Kidney epithelial cell (primary cell): ENCODE measurements at regions not wholly inside any gene's neighbourhood (a gene's known extent, or its start where the extent isn't known, plus 50 kb on each side); places are given as distances from the start of the nearest gene placed in this dataset.

Experiments used
- DNase-seq: peaks from one replicate; pipeline ENCODE4 v3.0.0-alpha.2; 2010; ENCODE audit warnings: low read depth
- H3K27me3 ChIP-seq: 2 replicates; pipeline ENCODE4 v1.6.0; 2011; ENCODE audit warnings: low read length; ENCODE audit not compliant: control insufficient read depth, insufficient read depth
- H3K36me3 ChIP-seq: 2 replicates; pipeline ENCODE4 v1.5.1; 2011; ENCODE audit warnings: low read length; ENCODE audit not compliant: control insufficient read depth, insufficient read depth
- H3K4me3 ChIP-seq: 2 replicates; pipeline ENCODE4 v1.5.1; 2011; ENCODE audit warnings: low read depth, mild to moderate bottlenecking, control low read depth, low read length
- TF ChIP-seq, protein P1 (sequence below): IDR thresholded peaks from 2 replicates; pipeline ENCODE4 v1.5.1; 2011; ENCODE audit warnings: mild to moderate bottlenecking, moderate library complexity, low read length, control low read depth, inconsistent platforms; ENCODE audit not compliant: insufficient read depth, poor library complexity, severe bottlenecking

DNA sequence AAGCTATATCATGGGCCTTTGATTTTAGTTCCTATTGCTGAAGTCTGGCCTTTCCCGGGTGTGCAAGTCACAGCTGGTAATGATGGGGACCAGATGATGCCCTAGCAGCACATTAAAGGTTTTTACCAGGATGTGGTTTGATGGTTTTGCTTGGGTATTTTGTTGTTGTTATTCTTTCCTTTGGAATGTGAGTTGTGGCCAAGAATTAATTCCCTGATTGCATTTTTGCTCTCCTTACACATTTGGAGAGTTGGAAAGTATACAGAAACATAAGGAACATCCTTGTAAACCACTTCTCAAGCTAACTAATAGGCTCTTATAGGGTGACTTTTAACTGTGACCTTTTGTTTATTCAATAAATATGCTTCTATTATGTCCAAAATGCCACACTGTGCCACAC lies 154.1 kb upstream of the MMADHC start:
- peak; percentile 76 for DNase-seq
- TF ChIP-seq, protein P1, sequence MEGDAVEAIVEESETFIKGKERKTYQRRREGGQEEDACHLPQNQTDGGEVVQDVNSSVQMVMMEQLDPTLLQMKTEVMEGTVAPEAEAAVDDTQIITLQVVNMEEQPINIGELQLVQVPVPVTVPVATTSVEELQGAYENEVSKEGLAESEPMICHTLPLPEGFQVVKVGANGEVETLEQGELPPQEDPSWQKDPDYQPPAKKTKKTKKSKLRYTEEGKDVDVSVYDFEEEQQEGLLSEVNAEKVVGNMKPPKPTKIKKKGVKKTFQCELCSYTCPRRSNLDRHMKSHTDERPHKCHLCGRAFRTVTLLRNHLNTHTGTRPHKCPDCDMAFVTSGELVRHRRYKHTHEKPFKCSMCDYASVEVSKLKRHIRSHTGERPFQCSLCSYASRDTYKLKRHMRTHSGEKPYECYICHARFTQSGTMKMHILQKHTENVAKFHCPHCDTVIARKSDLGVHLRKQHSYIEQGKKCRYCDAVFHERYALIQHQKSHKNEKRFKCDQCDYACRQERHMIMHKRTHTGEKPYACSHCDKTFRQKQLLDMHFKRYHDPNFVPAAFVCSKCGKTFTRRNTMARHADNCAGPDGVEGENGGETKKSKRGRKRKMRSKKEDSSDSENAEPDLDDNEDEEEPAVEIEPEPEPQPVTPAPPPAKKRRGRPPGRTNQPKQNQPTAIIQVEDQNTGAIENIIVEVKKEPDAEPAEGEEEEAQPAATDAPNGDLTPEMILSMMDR, result no peak
- H3K27me3 ChIP-seq, result no peaks in the 10 kb centered on the region
- no peak overlapping the region for H3K4me3 ChIP-seq
- H3K36me3 ChIP-seq, result no peaks in the 10 kb centered on the region

DNA sequence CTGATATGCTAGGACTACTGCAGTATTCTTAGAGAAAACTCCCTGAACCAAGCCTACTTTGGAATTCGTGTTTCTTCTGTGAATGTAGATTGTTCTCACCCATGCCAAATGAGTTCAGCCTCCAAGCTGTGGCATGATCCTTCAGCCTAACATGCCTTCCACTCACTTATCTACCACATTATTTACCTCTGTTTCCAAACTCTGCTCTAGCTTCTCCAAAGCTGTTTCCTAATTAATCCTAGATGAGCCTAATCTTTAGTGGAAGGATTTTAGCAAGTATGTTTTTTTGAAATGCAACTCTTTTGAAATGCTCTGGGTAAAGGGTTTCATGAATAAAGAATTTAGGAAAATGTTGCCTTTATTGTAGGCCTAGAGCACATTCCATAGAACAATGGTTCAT lies 152.9 kb upstream of the MMADHC start:
- no peak for DNase-seq
- TF ChIP-seq, protein P1, result no peak
- H3K27me3 ChIP-seq, result no peaks in the 10 kb centered on the region
- H3K4me3 ChIP-seq, result no peak overlapping the region
- no peaks in the 10 kb centered on the region for H3K36me3 ChIP-seq

DNA sequence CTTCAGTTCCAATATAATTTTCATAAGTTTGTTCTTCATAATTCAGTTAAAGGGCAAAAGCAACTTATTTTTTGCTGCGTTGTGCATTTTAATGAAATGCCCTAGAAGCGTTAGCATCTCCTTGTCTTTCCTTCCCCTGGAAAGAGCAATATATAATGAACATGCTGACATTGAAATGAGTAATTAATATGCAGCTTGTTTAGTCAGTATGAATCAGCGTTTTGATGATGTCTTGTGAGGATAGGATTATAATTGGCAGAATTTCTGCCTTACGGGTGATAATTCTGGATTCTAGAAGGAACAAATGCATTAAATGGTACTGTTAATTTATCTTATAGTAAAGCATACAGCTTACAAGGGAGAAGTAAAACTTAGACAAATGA lies 152.3 kb upstream of the MMADHC start:
- TF ChIP-seq, protein P1, result no peak
- H3K36me3 ChIP-seq, result no peaks in the 10 kb centered on the region
- no peaks in the 10 kb centered on the region for H3K27me3 ChIP-seq
- DNase-seq, result no peak
- H3K4me3 ChIP-seq, result no peak overlapping the region

- H3K36me3 ChIP-seq, result no peaks in the 10 kb centered on the region
- no peaks in the 10 kb centered on the region for H3K27me3 ChIP-seq
- H3K4me3 ChIP-seq, result no peak overlapping the region
- no peak for DNase-seq
- TF ChIP-seq, protein P1, result no peak
Observed at GRCh38 chr2:149739171-149739882, 151.8 kb upstream of the MMADHC start.

DNA sequence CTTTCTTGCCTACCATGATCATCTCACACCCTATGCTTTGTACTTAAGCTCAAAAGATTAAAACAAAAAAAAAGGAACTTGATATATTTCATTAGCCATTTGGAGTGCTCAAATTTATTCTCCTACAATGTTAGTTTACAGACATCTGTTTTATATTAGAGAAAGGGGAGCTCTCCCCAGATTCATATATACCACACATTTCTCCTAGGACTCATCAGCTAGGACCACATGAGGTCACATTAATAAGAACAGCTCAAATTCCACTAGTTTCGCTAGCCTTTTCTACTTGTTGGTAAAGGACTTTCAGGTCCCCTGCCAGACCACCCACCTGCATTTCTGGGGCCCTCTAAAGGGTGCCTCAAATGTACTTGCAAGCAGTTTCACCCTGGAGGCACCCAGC lies 151.2 kb upstream of the MMADHC start:
- Histone ChIP-seq H3K4me3 (no peak overlapping the region), H3K36me3 (no peaks in the 10 kb centered on the region), H3K27me3 (no peaks in the 10 kb centered on the region)
- DNase-seq, result no peak
- TF ChIP-seq, protein P1, result no peak

- no peak overlapping the region for H3K4me3 ChIP-seq
- no peaks in the 10 kb centered on the region for H3K27me3 ChIP-seq
- no peak for DNase-seq
- H3K36me3 ChIP-seq, result no peaks in the 10 kb centered on the region
- TF ChIP-seq, protein P1, result no peak
Observed at GRCh38 chr2:149737896-149738295, 150.3 kb upstream of the MMADHC start.
